ENCODE measurements at regions not wholly inside any gene's neighbourhood (a gene's known extent, or its start where the extent isn't known, plus 50 kb on each side); places are given as distances from the start of the nearest gene placed in this dataset.

- no peaks in the 10 kb centered on the region for H3K36me3 ChIP-seq (ENCODE audit: control insufficient read depth, insufficient read depth, low read length)
- no peaks in the 10 kb centered on the region for H3K4me1 ChIP-seq (ENCODE audit: control insufficient read depth, insufficient read depth, low read length, poor library complexity, severe bottlenecking)
- no peaks in the 10 kb centered on the region for H3K9me3 ChIP-seq (ENCODE audit: control insufficient read depth, low read length)
- H3K27ac ChIP-seq (ENCODE audit: low read depth, low read length, severe bottlenecking) = no peak overlapping the region
- 93% methylated on average over 5 of the region's 10 CpGs; no CpG with 5 or more reads in 1 of the 2 experiments for WGBS, 2 experiments (ENCODE audit: insufficient coverage in 2 of 2)
- no peak overlapping the region for H3K4me3 ChIP-seq (ENCODE audit: extremely low read depth, insufficient read depth, low read length, poor library complexity, severe bottlenecking)
Measured at GRCh38 chrX:68945603-68946228, 116.9 kb downstream of the EFNB1 start.

DNA sequence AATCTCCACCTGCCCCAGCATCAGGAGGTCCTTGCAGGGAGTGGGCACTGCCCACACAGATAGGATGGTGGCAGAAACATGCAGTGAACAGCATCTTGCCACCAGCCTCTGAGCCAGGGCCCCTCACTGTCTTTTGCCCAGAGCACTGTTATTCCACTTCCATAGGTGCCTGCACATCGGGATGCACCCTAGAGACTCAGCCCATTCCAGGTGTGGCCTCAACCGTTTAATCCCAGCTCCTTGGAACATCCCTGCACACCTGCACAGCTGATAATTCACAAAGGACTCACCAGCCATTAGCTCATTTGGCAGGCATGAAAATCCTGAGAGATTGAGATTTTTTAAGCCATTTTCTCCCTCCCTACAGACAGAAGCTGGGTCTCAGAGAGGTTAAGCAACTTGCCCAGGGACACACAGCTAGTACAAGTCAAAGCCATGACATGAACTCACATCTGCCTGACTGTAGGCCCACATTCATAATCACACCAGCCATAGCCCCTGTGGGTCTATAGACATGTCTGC lies 116.3 kb downstream of the EFNB1 start:
- no peaks in the 10 kb centered on the region for H3K36me3 ChIP-seq (ENCODE audit: control insufficient read depth, insufficient read depth, low read length)
- whole genome bisulfite sequencing, 2 experiments (ENCODE audit: insufficient coverage in 2 of 2) = 93 to 100% methylated on average over 2 of the region's 2 CpGs

GRCh38 chrX:68944211-68944610 lies 115.4 kb downstream of the EFNB1 start:
- WGBS, 2 experiments (ENCODE audit: insufficient coverage in 2 of 2) = no CpG with 5 or more reads among the region's 2 CpGs

More for the DNA sequence above, 116.3 kb downstream of the EFNB1 start:
- Histone ChIP-seq H3K4me3 (ENCODE audit: extremely low read depth, insufficient read depth, low read length, poor library complexity, severe bottlenecking) (no peak overlapping the region), H3K27ac (ENCODE audit: low read depth, low read length, severe bottlenecking) (no peak overlapping the region), H3K4me1 (ENCODE audit: control insufficient read depth, insufficient read depth, low read length, poor library complexity, severe bottlenecking) (peaks cover 4% of the 10 kb centered on the region), H3K9me3 (ENCODE audit: control insufficient read depth, low read length) (no peaks in the 10 kb centered on the region)

DNA sequence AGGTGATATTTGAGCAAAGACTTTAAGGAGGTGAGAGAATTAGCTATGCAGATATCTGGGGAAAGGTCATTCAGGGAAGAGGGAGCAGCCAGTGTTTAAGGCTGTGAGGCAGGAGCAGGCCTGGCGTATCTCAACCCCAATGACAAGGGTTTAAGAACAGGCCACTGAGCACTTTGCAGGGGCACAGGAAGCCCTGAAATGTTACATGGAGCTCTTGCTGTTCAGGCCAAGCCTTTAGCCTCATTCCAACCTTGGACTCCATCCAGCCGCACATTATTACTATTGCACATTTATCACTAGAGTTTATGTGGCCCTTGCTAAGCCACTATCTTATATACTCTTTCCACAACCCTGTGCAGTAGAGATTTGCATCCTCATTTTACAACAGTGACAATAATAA lies 114.0 kb downstream of the EFNB1 start:
- Histone ChIP-seq H3K9me3 (ENCODE audit: control insufficient read depth, low read length) (no peaks in the 10 kb centered on the region), H3K4me3 (ENCODE audit: extremely low read depth, insufficient read depth, low read length, poor library complexity, severe bottlenecking) (no peak overlapping the region), H3K4me1 (ENCODE audit: control insufficient read depth, insufficient read depth, low read length, poor library complexity, severe bottlenecking) (peaks cover 11% of the 10 kb centered on the region), H3K27ac (ENCODE audit: low read depth, low read length, severe bottlenecking) (no peak overlapping the region), H3K36me3 (ENCODE audit: control insufficient read depth, insufficient read depth, low read length) (no peaks in the 10 kb centered on the region)
- WGBS, 2 experiments (ENCODE audit: insufficient coverage in 2 of 2) = 100% methylated on average over 1 to 2 of the region's 2 CpGs

More at GRCh38 chrX:68944211-68944610, 115.4 kb downstream of the EFNB1 start:
- Histone ChIP-seq H3K27ac (ENCODE audit: low read depth, low read length, severe bottlenecking) (no peak overlapping the region), H3K9me3 (ENCODE audit: control insufficient read depth, low read length) (no peaks in the 10 kb centered on the region), H3K4me3 (ENCODE audit: extremely low read depth, insufficient read depth, low read length, poor library complexity, severe bottlenecking) (no peak overlapping the region), H3K4me1 (ENCODE audit: control insufficient read depth, insufficient read depth, low read length, poor library complexity, severe bottlenecking) (peaks cover 5% of the 10 kb centered on the region), H3K36me3 (ENCODE audit: control insufficient read depth, insufficient read depth, low read length) (no peaks in the 10 kb centered on the region)

DNA sequence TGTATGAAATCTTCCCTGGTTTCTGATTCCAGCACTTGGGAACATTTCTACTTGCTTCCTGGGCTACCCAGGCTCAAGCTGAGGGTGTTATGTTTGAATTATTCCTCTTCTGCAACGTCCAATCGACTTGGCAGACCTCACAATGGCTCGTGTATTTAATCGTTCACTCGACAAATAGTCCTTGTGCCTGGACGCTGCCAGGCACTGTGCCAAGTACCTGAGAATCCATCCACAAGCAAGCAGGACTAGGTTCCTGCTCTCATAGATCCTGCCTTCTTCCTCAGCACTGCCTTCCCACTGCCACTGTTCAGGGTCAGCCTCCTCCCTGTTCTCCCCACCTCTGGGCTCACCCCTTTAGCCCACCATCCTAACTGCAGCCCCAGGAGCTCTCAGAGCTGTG lies 113.3 kb downstream of the EFNB1 start:
- 97% methylated on average over 4 of the region's 6 CpGs; no CpG with 5 or more reads in 1 of the 2 experiments for WGBS, 2 experiments (ENCODE audit: insufficient coverage in 2 of 2)
- no peaks in the 10 kb centered on the region for H3K9me3 ChIP-seq (ENCODE audit: control insufficient read depth, low read length)
- no peaks in the 10 kb centered on the region for H3K36me3 ChIP-seq (ENCODE audit: control insufficient read depth, insufficient read depth, low read length)
- no peak overlapping the region for H3K27ac ChIP-seq (ENCODE audit: low read depth, low read length, severe bottlenecking)
- no peak overlapping the region for H3K4me3 ChIP-seq (ENCODE audit: extremely low read depth, insufficient read depth, low read length, poor library complexity, severe bottlenecking)
- H3K4me1 ChIP-seq (ENCODE audit: control insufficient read depth, insufficient read depth, low read length, poor library complexity, severe bottlenecking) = peaks cover 11% of the 10 kb centered on the region

DNA sequence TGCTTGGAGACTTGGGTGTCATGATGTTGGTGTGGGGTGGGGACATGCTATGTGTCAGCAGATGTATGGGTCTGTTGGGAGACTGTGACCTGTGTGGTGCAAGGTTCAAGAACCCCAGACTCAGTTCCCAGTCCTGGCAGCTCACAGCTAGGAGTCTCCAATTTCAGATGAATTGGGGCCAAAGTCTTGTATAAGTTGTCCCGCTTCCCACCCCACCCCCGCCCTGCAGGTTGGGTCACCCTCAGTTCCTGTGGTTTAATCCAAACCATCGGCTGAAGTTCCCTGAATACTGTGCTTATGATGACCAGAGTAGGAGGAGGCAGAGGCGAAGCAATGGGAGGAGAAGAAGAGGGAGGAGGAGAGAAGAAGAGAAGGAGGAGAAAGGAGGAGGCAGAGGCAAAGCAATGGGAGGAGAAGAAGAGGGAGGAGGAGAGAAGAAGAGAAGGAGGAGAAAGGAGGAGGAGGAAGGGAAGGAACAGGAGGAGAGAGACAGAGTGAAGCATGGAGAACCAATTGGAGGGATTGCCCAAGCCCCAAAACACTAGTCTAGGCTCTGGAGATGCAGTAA lies 112.6 kb downstream of the EFNB1 start:
- H3K27ac ChIP-seq (ENCODE audit: low read depth, low read length, severe bottlenecking) = no peak overlapping the region
- no peaks in the 10 kb centered on the region for H3K9me3 ChIP-seq (ENCODE audit: control insufficient read depth, low read length)
- H3K36me3 ChIP-seq (ENCODE audit: control insufficient read depth, insufficient read depth, low read length) = no peaks in the 10 kb centered on the region
- peaks cover 11% of the 10 kb centered on the region for H3K4me1 ChIP-seq (ENCODE audit: control insufficient read depth, insufficient read depth, low read length, poor library complexity, severe bottlenecking)
- WGBS, 2 experiments (ENCODE audit: insufficient coverage in 2 of 2) = 100% methylated on average over 1 of the region's 4 CpGs
- no peak overlapping the region for H3K4me3 ChIP-seq (ENCODE audit: extremely low read depth, insufficient read depth, low read length, poor library complexity, severe bottlenecking)

- H3K4me3 ChIP-seq (ENCODE audit: extremely low read depth, insufficient read depth, low read length, poor library complexity, severe bottlenecking) = no peak overlapping the region
- no CpG with 5 or more reads among the region's 7 CpGs for WGBS, 2 experiments (ENCODE audit: insufficient coverage in 2 of 2)
- H3K9me3 ChIP-seq (ENCODE audit: control insufficient read depth, low read length) = no peaks in the 10 kb centered on the region
- peaks cover 11% of the 10 kb centered on the region for H3K4me1 ChIP-seq (ENCODE audit: control insufficient read depth, insufficient read depth, low read length, poor library complexity, severe bottlenecking)
- H3K36me3 ChIP-seq (ENCODE audit: control insufficient read depth, insufficient read depth, low read length) = no peaks in the 10 kb centered on the region
- no peak overlapping the region for H3K27ac ChIP-seq (ENCODE audit: low read depth, low read length, severe bottlenecking)
Measured at GRCh38 chrX:68940601-68941000, 111.8 kb downstream of the EFNB1 start.

DNA sequence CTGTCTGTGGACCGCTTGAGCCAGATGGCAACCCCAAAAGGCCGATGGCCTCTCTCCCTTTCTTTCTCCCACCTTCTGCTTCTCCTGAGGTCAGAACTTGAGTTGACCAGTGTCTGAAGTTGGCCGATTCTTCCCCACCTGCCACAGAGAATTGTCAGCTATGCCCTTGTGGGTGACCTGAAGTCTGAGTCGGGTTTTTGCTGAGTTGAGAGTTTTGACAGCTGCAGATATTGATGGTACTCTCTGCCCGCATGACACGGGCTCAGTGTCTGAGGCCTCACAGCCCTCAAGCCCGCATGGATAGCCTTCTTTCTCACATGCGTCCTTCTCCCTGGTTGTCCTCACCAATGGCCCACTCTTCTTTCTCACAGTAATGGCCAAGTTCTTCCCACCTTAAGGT lies 111.0 kb downstream of the EFNB1 start:
- H3K4me3 ChIP-seq (ENCODE audit: extremely low read depth, insufficient read depth, low read length, poor library complexity, severe bottlenecking) = no peak overlapping the region
- H3K9me3 ChIP-seq (ENCODE audit: control insufficient read depth, low read length) = no peaks in the 10 kb centered on the region
- H3K4me1 ChIP-seq (ENCODE audit: control insufficient read depth, insufficient read depth, low read length, poor library complexity, severe bottlenecking) = peaks cover 11% of the 10 kb centered on the region
- no peaks in the 10 kb centered on the region for H3K36me3 ChIP-seq (ENCODE audit: control insufficient read depth, insufficient read depth, low read length)
- 100% methylated on average over 2 to 4 of the region's 8 CpGs for WGBS, 2 experiments (ENCODE audit: insufficient coverage in 2 of 2)
- no peak overlapping the region for H3K27ac ChIP-seq (ENCODE audit: low read depth, low read length, severe bottlenecking)

- no peaks in the 10 kb centered on the region for H3K36me3 ChIP-seq (ENCODE audit: control insufficient read depth, insufficient read depth, low read length)
- H3K9me3 ChIP-seq (ENCODE audit: control insufficient read depth, low read length) = no peaks in the 10 kb centered on the region
- peaks cover 11% of the 10 kb centered on the region for H3K4me1 ChIP-seq (ENCODE audit: control insufficient read depth, insufficient read depth, low read length, poor library complexity, severe bottlenecking)
- H3K4me3 ChIP-seq (ENCODE audit: extremely low read depth, insufficient read depth, low read length, poor library complexity, severe bottlenecking) = no peak overlapping the region
- no peak overlapping the region for H3K27ac ChIP-seq (ENCODE audit: low read depth, low read length, severe bottlenecking)
- 40 to 80% methylated on average over 1 of the region's 4 CpGs for WGBS, 2 experiments (ENCODE audit: insufficient coverage in 2 of 2)
Measured at GRCh38 chrX:68938244-68939004, 109.6 kb downstream of the EFNB1 start.

- Histone ChIP-seq H3K4me3 (ENCODE audit: extremely low read depth, insufficient read depth, low read length, poor library complexity, severe bottlenecking) (no peak overlapping the region), H3K4me1 (ENCODE audit: control insufficient read depth, insufficient read depth, low read length, poor library complexity, severe bottlenecking) (peaks cover 11% of the 10 kb centered on the region), H3K9me3 (ENCODE audit: control insufficient read depth, low read length) (no peaks in the 10 kb centered on the region), H3K36me3 (ENCODE audit: control insufficient read depth, insufficient read depth, low read length) (no peaks in the 10 kb centered on the region), H3K27ac (ENCODE audit: low read depth, low read length, severe bottlenecking) (no peak overlapping the region)
- 93 to 100% methylated on average over 1 of the region's 2 CpGs for WGBS, 2 experiments (ENCODE audit: insufficient coverage in 2 of 2)
Measured at GRCh38 chrX:68937581-68937980, 108.8 kb downstream of the EFNB1 start.

DNA sequence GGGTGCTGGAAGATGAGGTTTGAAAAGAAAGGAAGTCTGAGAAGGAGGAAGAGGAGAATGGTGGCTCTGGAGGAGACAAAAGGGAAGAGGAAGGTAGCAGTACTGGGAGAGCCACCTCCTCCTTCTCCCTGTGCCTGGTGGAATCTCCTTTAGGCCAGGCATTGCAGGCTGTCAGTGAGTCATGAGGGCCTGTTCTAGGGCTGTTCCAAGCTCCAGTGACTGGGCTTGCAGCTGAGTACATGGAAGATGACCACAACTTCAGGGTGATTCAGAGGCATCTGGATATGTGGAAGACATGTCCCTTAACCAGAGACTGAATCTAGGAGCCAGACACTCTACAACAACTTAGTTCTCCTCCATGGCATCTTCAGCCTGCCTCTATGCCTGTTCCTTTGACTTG lies 107.8 kb downstream of the EFNB1 start:
- Histone ChIP-seq H3K27ac (ENCODE audit: low read depth, low read length, severe bottlenecking) (peak overlapping the region; percentile 16), H3K9me3 (ENCODE audit: control insufficient read depth, low read length) (no peaks in the 10 kb centered on the region), H3K4me3 (ENCODE audit: extremely low read depth, insufficient read depth, low read length, poor library complexity, severe bottlenecking) (no peak overlapping the region), H3K4me1 (ENCODE audit: control insufficient read depth, insufficient read depth, low read length, poor library complexity, severe bottlenecking) (peaks cover 11% of the 10 kb centered on the region), H3K36me3 (ENCODE audit: control insufficient read depth, insufficient read depth, low read length) (no peaks in the 10 kb centered on the region)
